KOPT-K1 (cell line): ENCODE measurements at regions not wholly inside any gene's neighbourhood (a gene's known extent, or its start where the extent isn't known, plus 50 kb on each side); places are given as distances from the start of the nearest gene placed in this dataset.

Experiments used
- H3K27ac ChIP-seq: fragments of 200-600 bp; sonication (generic); 2 replicates; pipeline ENCODE4 v1.5.1; 2016; ENCODE audit warnings: antibody characterized with exemption, mild to moderate bottlenecking, low read depth, low read length; ENCODE audit not compliant: poor library complexity, severe bottlenecking
- H3K36me3 ChIP-seq: fragments of 200-600 bp; sonication (generic); 2 replicates; pipeline ENCODE4 v1.5.1; 2017; ENCODE audit warnings: antibody characterized with exemption, mild to moderate bottlenecking, low read length, moderate library complexity; ENCODE audit not compliant: insufficient read depth
- H3K9me3 ChIP-seq: fragments of 200-600 bp; sonication (generic); 2 replicates; pipeline ENCODE4 v1.5.1; 2017; ENCODE audit warnings: antibody characterized with exemption, low read length, mild to moderate bottlenecking; ENCODE audit not compliant: insufficient read depth, poor library complexity, severe bottlenecking

DNA sequence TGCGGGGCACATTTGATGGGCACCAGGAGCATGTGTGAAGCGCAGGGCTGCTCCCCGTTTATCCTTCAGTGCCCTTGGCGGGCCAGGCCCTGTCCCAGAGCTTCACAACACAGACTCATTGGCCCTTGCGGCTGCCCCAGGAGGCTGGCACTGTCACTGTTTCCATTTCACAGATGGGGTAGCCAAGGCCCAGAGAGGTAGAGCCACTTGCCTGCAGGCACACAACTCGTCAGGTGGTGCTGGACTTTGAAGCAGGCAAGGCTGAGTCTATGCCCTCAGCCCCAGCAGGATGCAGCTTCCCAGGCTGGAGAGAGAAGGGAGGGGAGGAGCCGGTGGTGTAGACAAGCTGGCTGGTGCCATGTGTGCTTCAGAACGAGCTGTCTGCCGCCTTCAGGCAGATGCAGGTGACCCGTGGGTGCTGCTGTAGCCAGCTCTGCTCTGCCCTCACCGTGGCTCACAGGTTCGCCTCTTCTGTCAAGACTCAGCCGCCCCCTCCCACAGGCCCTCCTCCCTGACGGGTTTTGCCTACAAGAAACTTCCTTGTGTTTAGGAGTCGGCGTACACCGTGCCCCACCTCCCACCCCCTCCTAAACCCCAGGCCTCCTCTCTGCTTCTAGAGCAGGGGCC is 232.3 kb upstream of the CIBAR2 start:
- H3K27ac ChIP-seq: no peak overlapping the region
- no peaks in the 10 kb centered on the region for H3K9me3 ChIP-seq
- H3K36me3 ChIP-seq: no peaks in the 10 kb centered on the region

DNA sequence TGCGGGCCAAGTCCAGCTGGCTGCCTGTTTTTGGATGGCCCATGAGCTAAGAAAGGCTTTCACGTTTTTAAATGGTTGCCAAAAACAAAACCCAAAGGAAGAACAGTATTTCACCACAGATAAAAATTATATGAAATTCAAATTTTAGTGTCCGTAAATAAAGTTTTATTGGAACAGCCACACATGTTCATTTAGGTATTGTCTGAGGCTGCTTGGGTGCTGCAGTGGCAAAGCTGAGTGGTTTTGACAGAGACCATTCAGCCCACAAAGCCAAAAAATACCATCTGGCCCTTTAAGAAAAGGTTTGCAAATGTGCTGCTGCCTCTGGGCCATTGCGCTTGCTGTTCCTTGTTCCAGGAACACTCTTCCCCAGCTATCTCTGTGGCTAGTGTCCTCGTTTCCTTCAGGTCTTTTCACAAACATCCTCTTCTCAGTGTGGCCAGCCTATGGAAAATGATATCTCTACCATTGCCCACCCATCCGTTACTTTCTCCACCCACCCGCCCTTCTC is 232.9 kb upstream of the CIBAR2 start:
- Histone ChIP-seq H3K9me3 (no peaks in the 10 kb centered on the region), H3K36me3 (no peaks in the 10 kb centered on the region), H3K27ac (no peak overlapping the region)

DNA sequence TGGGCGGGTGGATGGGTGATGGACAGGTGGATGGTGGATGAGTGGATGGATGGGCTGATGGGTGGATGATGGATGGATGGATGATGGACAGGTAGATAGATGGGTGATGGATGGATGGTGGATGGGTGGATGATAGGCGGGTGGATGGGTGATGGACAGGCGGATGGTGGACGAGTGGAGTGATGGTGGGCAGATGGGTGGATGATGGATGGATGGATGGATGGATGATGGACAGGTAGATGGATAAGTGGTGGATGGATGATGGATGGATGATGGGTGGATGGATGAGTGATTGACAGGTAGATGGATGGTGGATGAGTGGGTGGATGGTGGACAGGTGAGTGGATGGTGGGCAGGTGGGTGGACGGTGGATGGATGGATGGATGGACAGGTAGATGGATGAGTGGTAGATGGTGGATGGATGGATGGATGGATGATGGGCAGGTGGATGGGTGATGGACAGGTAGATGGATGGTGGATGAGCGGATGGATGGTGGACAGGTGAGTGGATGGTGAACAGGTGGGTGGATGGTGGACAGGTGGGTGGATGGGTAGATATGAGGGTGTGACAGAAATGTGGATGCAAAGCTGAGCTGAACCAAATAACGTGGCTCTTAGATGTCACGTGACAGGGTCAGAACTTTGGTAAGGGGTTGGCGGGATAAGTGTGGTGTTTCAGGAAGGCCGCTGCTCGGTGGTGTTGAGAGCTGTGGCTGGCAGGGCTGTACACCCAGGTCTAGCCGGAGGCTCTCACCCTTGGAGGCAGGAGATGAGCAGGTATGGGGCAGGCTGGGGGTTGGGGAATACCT is 234.3 kb upstream of the CIBAR2 start:
- no peaks in the 10 kb centered on the region for H3K9me3 ChIP-seq
- H3K36me3 ChIP-seq: no peaks in the 10 kb centered on the region
- H3K27ac ChIP-seq: no peak overlapping the region

DNA sequence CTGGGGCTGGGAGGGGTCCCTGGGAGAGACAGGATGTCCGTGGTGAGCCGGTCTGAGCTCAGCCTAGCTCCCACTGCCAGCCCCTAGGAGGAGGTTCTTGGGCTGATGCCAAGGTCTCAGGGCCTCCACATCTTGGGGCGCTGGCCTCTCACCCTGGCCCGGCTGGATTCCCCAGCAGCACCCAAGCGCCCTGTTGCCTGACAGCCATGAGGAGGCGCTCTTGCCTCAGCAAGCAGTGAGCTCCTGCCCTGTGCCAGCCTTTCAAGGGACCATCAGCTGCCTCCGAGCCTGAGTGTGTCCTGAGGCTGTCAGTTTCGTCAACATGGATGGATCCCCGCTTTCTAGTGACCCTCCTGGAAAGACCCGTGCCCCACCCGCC is 234.9 kb upstream of the CIBAR2 start:
- H3K9me3 ChIP-seq: no peaks in the 10 kb centered on the region
- no peaks in the 10 kb centered on the region for H3K36me3 ChIP-seq
- H3K27ac ChIP-seq: no peak overlapping the region

DNA sequence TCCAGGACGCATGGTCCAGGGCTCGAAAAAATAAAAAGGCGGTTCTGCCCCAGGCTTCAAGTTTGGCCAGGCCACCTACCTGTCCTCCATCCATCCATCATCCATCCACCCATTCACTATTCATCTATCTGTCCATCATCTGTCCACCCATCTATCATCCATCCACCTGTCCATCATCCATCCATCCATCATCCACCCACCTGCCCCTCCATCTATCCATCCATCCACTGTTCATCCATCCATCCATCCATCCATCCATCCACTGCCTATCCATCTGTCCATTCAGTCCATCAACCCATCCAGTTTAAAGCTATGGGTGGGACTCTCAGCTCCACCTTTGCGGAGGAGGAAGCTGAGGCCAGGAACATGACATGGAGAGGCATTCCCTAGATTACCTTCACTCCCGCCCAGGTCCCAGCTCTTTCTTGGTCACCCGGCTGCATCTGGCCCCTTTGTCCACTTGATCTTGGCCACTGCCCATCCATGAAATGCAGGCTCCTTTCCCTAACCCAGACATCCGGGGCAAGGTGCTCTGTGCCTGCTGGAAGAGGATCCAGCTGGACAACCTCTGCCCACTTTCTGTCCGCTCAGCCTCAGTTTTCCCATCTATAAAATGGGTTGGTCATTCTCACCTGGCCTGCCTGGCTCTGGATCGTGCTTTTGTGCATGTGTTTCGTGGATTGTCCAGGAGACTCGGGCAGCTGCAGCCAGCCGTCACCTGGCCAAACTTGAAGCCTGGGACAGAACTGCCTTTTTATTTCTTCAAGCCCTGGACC is 236.0 kb upstream of the CIBAR2 start:
- Histone ChIP-seq H3K9me3 (peaks cover 9% of the 10 kb centered on the region), H3K27ac (no peak overlapping the region), H3K36me3 (no peaks in the 10 kb centered on the region)

DNA sequence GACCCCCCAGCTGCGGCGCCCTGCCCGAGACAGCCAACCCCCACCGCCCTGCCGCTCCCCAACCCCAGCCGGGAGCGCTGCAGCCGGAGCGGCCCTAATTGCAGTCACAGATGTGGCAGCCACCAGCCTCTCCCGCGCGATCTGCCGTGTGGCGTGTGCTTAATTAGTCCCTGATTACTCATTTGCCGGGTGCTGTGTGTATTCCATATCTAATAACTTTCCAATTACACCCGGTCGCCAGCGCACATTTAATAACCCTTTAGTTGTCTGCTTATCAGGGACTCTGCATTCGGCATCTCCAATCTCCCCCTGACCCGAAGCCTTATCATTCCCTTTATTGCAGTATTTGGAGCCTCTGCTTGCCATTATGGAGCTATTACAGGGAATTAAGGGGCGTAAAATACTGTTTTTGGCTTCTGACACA is 236.7 kb upstream of the CIBAR2 start:
- Histone ChIP-seq H3K36me3 (no peaks in the 10 kb centered on the region), H3K27ac (no peak overlapping the region), H3K9me3 (peaks cover 13% of the 10 kb centered on the region)

DNA sequence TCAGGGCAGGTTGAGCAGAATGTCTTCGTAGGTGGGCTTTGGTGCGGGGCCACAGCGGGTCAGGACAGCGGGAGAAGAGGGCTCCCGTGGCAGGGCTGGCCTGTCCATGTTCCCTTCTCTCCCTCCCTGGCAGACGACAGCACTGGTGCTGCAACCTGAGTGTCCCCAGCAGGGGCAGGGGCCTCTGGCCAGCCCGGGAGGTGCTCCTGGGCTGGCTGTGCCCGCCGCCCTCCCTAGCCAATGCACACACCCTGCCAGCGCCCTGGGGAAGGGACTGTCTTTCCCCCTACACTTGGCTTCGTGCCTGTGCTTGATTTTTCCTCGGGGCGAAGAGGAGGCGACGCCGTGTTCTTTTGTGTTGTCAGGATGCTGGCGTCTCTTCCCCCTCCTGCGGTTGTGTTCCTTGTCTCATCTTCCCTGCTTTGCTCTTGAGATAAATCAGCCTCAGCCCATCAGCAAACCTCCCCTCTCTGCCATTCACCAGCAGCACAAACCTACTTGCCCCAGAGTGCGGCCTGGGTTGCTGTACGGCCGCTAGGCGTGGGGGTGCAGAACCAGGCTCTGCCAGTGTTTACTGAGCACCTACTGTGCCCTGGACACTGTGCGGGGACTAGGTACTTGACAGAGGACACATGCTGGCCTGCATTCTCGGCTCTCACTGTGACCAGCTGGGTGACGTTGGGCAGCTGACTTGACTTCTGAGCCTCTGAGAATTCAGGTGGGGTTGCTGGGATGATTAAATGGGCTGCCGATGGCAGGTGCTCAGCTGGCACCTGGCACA is 237.3 kb upstream of the CIBAR2 start:
- H3K9me3 ChIP-seq: peaks cover 13% of the 10 kb centered on the region
- no peak overlapping the region for H3K27ac ChIP-seq
- no peaks in the 10 kb centered on the region for H3K36me3 ChIP-seq

DNA sequence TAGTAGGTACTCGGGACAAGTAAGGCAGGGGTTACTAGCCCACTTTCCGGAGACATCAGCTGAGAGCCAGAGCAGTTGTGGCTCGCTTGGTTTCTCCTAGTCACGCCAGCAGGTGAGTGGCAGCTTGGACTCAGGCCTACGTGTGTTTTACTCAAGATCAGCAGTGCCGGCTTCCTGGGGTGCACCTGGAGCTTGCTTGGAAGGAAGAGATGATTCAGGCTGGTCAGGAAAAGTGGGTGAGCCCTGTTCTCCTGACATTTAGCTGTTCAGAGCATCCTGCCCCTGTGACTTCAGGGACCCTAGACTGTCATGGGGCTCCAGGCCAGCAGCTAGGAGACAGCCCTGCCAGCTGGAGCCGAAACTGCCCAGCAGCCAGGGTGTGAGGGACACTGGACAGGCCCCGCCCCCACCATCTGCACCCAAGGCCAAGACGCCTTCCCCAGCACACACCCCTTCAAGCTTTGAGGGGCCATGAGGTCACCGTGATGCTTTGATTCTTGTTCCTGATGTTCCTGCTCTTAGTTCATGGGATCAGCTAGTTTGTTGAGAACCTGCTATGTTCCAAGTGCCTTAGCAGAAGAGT is 238.0 kb upstream of the CIBAR2 start:
- peaks cover 13% of the 10 kb centered on the region for H3K9me3 ChIP-seq
- no peaks in the 10 kb centered on the region for H3K36me3 ChIP-seq
- H3K27ac ChIP-seq: no peak overlapping the region

DNA sequence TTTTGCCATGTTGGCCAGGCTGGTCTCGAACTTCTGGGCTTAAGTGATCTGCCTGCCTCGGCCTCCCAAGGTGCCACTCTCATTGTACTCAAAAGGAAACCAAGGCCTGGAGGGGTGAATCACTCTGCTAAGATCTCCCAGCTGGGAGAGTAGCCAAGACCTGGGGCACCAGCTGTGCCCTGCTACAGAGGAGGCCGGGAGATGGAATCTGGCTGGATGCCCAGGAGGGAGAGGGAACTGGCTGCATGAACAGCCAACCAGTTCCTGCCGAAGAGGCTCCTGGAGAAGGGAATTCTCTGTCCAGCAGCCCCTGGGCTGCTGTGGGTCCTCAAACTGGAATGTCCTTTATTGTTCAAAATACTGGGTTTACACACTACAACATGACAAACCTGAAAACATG is 238.7 kb upstream of the CIBAR2 start:
- peaks cover 13% of the 10 kb centered on the region for H3K9me3 ChIP-seq
- no peak overlapping the region for H3K27ac ChIP-seq
- no peaks in the 10 kb centered on the region for H3K36me3 ChIP-seq

DNA sequence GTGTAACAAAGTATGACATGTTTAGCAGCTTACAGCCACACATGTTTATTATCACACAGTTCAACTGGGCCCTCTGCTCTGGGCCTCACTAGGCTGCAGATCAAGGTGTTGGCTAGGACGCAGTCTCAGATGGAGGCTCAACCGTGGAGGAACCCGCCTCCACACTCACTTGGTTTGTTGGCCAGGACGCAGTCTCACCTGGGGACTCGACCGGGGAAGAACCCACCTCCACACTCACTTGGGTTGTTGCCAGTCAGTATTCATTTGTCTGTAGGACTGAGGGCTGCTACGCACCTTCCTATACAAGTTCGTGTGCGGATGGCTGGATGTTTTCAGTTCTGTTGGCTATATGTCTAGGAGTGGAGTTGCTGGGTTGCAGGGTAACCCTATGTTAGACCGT is 240.7 kb upstream of the CIBAR2 start:
- no peaks in the 10 kb centered on the region for H3K36me3 ChIP-seq
- no peak overlapping the region for H3K27ac ChIP-seq

DNA sequence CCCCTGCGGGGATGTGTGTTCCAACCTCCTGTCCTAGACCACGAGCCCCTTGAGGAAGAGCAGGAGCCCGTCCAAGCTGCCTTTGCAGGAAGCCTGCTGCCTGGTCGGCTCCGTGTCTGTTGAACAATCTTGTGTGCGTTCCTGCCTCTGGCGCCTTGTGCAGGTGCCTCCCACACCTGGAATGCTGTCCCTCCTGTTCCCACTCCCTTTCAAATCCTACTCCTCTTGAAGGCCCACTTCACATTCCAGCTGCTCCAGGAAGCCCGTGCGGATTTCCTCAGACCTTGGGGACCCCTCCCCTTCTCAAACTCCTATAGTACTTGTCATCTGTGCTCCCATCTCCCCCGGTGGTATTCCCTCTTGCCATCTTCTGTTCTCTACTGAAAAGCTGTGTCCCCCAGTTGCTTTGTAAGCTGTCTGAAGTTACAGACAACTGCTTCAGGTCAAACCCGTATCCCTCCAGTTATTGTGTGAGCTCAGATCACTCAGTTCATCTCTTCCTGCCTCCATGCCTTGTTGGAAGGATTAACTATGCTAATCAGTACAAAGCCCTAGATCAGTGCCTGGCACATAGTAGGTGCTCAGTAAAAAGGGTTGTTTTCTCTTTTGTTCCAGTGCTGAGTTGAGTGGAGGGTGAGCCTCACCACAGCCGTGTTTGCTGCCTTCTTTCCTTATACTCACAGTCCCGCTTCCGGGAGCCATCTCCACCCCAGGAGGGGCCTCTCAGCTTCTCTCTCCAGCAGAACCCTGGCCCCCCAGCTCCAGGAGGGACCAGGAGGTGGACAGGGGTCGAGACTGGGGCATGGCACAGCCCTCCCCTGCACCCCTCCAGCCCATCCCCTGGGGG is 241.8 kb upstream of the CIBAR2 start:
- Histone ChIP-seq H3K27ac (no peak overlapping the region), H3K9me3 (peaks cover 13% of the 10 kb centered on the region), H3K36me3 (no peaks in the 10 kb centered on the region)

More for the DNA sequence above, 240.7 kb upstream of the CIBAR2 start:
- H3K9me3 ChIP-seq: peaks cover 13% of the 10 kb centered on the region

DNA sequence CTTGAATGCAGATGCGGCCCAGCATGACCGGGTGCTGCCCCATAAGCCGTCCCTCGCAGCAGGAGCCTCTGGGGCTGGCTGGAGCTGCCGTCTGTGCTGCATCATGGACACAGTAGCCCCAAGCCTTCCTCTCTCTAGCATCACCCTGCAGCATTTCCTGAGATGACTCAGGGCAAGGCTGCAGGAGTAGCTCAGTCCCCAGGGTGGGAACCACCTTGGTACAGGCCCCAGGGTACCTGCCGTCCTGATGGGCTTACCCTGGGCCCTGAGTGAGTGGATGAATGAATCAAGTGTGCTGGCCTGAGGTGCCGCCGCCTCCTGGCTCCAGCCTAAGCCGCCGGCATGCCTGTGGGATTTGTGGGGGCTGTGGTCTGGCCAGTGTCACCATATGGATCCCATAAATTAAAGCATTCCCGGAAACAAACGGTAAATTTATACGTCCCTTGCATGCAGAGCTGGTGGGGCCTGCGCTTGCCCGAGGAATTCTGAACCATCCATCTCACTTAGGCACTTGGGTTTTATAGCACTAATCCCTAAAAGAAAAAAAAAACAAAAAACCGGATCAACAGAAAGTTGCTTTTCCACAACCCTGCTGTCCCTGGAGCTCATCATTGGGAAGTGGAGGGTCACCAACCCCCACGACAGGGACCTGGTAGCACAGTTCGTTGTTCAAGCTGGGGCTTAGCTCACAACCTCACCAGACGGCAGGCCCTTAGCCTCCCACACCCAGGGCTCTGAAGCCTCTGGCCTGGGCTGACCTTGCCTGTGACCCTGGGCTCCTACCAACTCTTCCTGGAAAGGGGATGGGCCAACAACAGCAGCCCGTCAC is 242.6 kb upstream of the CIBAR2 start:
- Histone ChIP-seq H3K36me3 (no peaks in the 10 kb centered on the region), H3K27ac (no peak overlapping the region)

DNA sequence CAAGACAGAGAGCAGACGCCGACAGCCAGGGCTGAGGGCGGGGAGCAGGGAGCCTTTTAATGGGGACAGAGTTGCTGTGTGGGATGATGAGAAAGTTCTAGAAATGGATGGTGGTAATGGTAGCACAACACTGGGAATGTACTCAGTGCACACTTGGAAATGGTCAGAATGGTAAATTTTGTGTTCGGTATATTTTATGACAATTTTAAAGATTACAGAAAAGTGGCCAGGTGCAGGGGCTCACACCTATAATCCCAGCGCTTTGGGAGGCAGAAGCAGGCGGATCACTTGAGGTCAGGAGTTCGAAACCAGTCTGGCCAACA is 243.2 kb upstream of the CIBAR2 start:
- Histone ChIP-seq H3K36me3 (no peaks in the 10 kb centered on the region), H3K27ac (no peak overlapping the region), H3K9me3 (peaks cover 13% of the 10 kb centered on the region)

More for the DNA sequence above, 242.6 kb upstream of the CIBAR2 start:
- peaks cover 13% of the 10 kb centered on the region for H3K9me3 ChIP-seq
